ENCODE measurements at regions not wholly inside any gene's neighbourhood (a gene's known extent, or its start where the extent isn't known, plus 50 kb on each side); places are given as distances from the start of the nearest gene placed in this dataset.

- TF ChIP-seq REST (IDR thresholded peaks at IDR 0.05; ENCODE audit: insufficient read depth in 1 of 2, low read depth in 2 of 2, low read length in 2 of 2) = no peak
- TF ChIP-seq FOXP2 (optimal IDR thresholded peaks at IDR 0.05; ENCODE audit: borderline replicate concordance, extremely low read depth, extremely low read length, insufficient read depth) = no peak
- no peak for TF ChIP-seq TAF1 (IDR thresholded peaks at IDR 0.05; ENCODE audit: borderline replicate concordance, insufficient read depth, low read length)
- no peak for TF ChIP-seq POLR2AphosphoS5 (IDR thresholded peaks at IDR 0.05; ENCODE audit: low read depth, low read length)
- TF ChIP-seq SIN3A (IDR thresholded peaks at IDR 0.05; ENCODE audit: borderline replicate concordance, insufficient read depth, low read length) = no peak
Measured at GRCh38 chr17:72575542-72576233, 454.9 kb downstream of the SOX9 start.

- no peak for TF ChIP-seq TAF1 (IDR thresholded peaks at IDR 0.05; ENCODE audit: borderline replicate concordance, insufficient read depth, low read length)
- TF ChIP-seq REST (IDR thresholded peaks at IDR 0.05; ENCODE audit: insufficient read depth in 1 of 2, low read depth in 2 of 2, low read length in 2 of 2) = no peak
- no peak for TF ChIP-seq SIN3A (IDR thresholded peaks at IDR 0.05; ENCODE audit: borderline replicate concordance, insufficient read depth, low read length)
- TF ChIP-seq POLR2AphosphoS5 (IDR thresholded peaks at IDR 0.05; ENCODE audit: low read depth, low read length) = no peak
- TF ChIP-seq FOXP2 (optimal IDR thresholded peaks at IDR 0.05; ENCODE audit: borderline replicate concordance, extremely low read depth, extremely low read length, insufficient read depth) = no peak
Measured at GRCh38 chr17:72576289-72576759, 455.5 kb downstream of the SOX9 start.

GRCh38 chr17:72578817-72579470 is 458.1 kb downstream of the SOX9 start:
- TF ChIP-seq FOXP2 (optimal IDR thresholded peaks at IDR 0.05; ENCODE audit: borderline replicate concordance, extremely low read depth, extremely low read length, insufficient read depth) = no peak
- no peak for TF ChIP-seq TAF1 (IDR thresholded peaks at IDR 0.05; ENCODE audit: borderline replicate concordance, insufficient read depth, low read length)

- TF ChIP-seq REST (IDR thresholded peaks at IDR 0.05; ENCODE audit: insufficient read depth in 1 of 2, low read depth in 2 of 2, low read length in 2 of 2) (no peak), SIN3A (IDR thresholded peaks at IDR 0.05; ENCODE audit: borderline replicate concordance, insufficient read depth, low read length) (no peak), POLR2AphosphoS5 (IDR thresholded peaks at IDR 0.05; ENCODE audit: low read depth, low read length) (no peak), FOXP2 (optimal IDR thresholded peaks at IDR 0.05; ENCODE audit: borderline replicate concordance, extremely low read depth, extremely low read length, insufficient read depth) (no peak), TAF1 (IDR thresholded peaks at IDR 0.05; ENCODE audit: borderline replicate concordance, insufficient read depth, low read length) (no peak)
Measured at GRCh38 chr17:72579990-72580320, 459.1 kb downstream of the SOX9 start.

GRCh38 chr17:72580321-72581127 is 459.7 kb downstream of the SOX9 start:
- TF ChIP-seq POLR2AphosphoS5 (IDR thresholded peaks at IDR 0.05; ENCODE audit: low read depth, low read length) (no peak), FOXP2 (optimal IDR thresholded peaks at IDR 0.05; ENCODE audit: borderline replicate concordance, extremely low read depth, extremely low read length, insufficient read depth) (no peak)

All from PFSK-1 (cell line).